Body of pancreas (tissue), 4 donors: ENCODE measurements at regions not wholly inside any gene's neighbourhood (a gene's known extent, or its start where the extent isn't known, plus 50 kb on each side); places are given as distances from the start of the nearest gene placed in this dataset.

Experiments
- ATAC-seq: fragments of 150-250 bp; one replicate; pipeline ENCODE4 v1.9.1; 2016
- DNase-seq, 4 donors: peaks; one replicate each; pipeline ENCODE4 v3.0.0-alpha.2; 2019
- H3K27ac ChIP-seq, 4 donors: fragments of 200-600 bp; sonication (generic); 1 replicate in 3 of 4; 2 replicates in 1 of 4; pipeline versions ENCODE4 v1.5.1 to v1.6.1; 2016 to 2019; ENCODE audit warnings: mild to moderate bottlenecking in 1 of 4, mixed read lengths in 1 of 4, moderate library complexity in 1 of 4
- H3K27me3 ChIP-seq, 2 donors: fragments of 200-600 bp; sonication (generic); one replicate each; pipeline ENCODE4 v1.6.0; 2016; ENCODE audit warnings: mild to moderate bottlenecking in 1 of 2
- H3K36me3 ChIP-seq, 2 donors: fragments of 200-600 bp; sonication (generic); replicated peaks in 1 of 2; 2 replicates each; pipeline ENCODE4 v1.5.1; 2016; ENCODE audit warnings: low read depth in 2 of 2; ENCODE audit not compliant: insufficient read depth in 1 of 2
- H3K4me1 ChIP-seq: fragments of 200-600 bp; sonication (generic); one replicate; pipeline ENCODE4 v1.6.0; 2016
- H3K4me3 ChIP-seq, 2 donors: fragments of 200-600 bp; sonication (generic); 1 replicate in 1 of 2; 2 replicates in 1 of 2; pipeline ENCODE4 v1.5.1; 2016 to 2019
- H3K9me3 ChIP-seq, 3 donors: fragments of 200-600 bp; sonication (generic); 1 replicate in 2 of 3; 2 replicates in 1 of 3; pipeline ENCODE4 v1.5.1; 2016
- CTCF ChIP-seq, 7 experiments: fragments of 450-650 bp in 4 of 7; fragments of 200-600 bp in 3 of 7; sonication (generic) in 3 of 7; IDR thresholded peaks; one replicate each; pipeline ENCODE4 v1.5.1; 2016 to 2019; ENCODE audit warnings: antibody characterized with exemption in 7 of 7
- POLR2A ChIP-seq, 3 donors: fragments of 450-650 bp; IDR thresholded peaks; one replicate each; pipeline ENCODE4 v1.6.1; 2016; ENCODE audit warnings: antibody characterized with exemption in 3 of 3, mild to moderate bottlenecking in 2 of 3
- WGBS, 2 donors: methylation state at CpG; one replicate each; pipeline ENCODE4 v1.1.5; 2017; 5-methylcytosine and 5-hydroxymethylcytosine counted together
- intact Hi-C: fragments of 100-400 bp; cut with DNase I; formaldehyde crosslinking; loops from one replicate; pipeline ENCODE4 v1.15.1; 2023

DNA sequence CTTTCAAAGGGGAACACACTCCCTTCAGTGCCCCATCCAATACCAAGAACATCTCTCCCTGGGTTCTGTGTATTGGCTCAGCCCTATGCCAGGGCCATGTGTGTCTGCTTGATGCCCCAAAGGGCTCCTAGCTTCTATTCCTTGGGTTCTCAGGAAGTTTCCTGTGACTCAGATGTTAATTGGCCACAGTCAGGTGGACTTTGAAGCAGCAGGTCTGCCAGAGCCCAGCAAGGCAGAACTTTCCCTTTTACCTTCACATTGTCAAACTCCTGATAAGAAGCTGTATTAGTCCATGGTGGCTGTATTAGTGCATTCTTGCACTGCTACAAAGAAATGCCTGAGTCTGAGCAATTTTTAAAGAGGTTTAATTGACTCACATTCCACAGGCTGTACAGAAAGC, 116.0 kb upstream of the PTPRT start:
- ATAC-seq (no peak), DNase-seq (no peak)
- intact Hi-C loops, result no loop called here
- Histone ChIP-seq H3K4me3 (no peak overlapping the region), H3K9me3 (no peaks in the 10 kb centered on the region), H3K4me1 (no peaks in the 10 kb centered on the region), H3K27me3 (no peaks in the 10 kb centered on the region), H3K36me3 (no peaks in the 10 kb centered on the region), H3K27ac (no peak overlapping the region)
- TF ChIP-seq CTCF (IDR thresholded peaks at IDR 0.05) (no peak), POLR2A (IDR thresholded peaks at IDR 0.05) (no peak)

DNA sequence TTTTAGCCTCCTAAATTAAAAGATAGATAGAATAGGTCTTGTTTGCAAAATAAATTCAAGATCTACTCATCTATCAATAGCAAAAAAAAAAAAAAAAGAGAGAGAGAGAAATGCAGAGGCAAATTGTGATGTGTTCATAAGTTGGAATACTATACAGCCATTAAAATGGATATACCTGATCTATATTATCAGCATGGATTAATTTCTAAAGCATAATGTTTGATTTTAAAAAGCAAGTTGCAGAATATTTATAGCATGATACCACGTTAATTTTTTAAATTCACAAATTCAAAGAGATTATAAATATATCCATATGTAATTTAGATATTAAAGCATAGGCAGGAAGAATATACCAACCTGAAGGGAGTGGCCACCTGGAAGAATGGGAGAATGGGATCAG, 114.9 kb upstream of the PTPRT start:
- ATAC-seq, result no peak
- TF ChIP-seq CTCF (IDR thresholded peaks at IDR 0.05) (no peak), POLR2A (IDR thresholded peaks at IDR 0.05) (no peak)

GRCh38 chr20:43302936-43303335, 113.2 kb upstream of the PTPRT start:
- Histone ChIP-seq H3K36me3 (no peaks in the 10 kb centered on the region), H3K27ac (no peak overlapping the region), H3K4me1 (no peaks in the 10 kb centered on the region), H3K27me3 (no peaks in the 10 kb centered on the region), H3K9me3 (no peaks in the 10 kb centered on the region), H3K4me3 (no peak overlapping the region)
- intact Hi-C loops, result no loop called here
- DNase-seq (no peak), ATAC-seq (no peak)
- no peak for TF ChIP-seq CTCF (IDR thresholded peaks at IDR 0.05)
- TF ChIP-seq POLR2A (IDR thresholded peaks at IDR 0.05), result no peak
- WGBS, 2 donors, result 63 to 68% methylated on average over 4 of the region's 4 CpGs

More for the DNA sequence above, 114.9 kb upstream of the PTPRT start:
- intact Hi-C loops, result no loop called here
- no peak overlapping the region for H3K27ac ChIP-seq
- no peaks in the 10 kb centered on the region for H3K36me3 ChIP-seq
- 69 to 78% methylated on average over 1 of the region's 1 CpG for WGBS, 2 donors
- no peak overlapping the region for H3K4me3 ChIP-seq
- no peaks in the 10 kb centered on the region for H3K4me1 ChIP-seq
- H3K27me3 ChIP-seq, result no peaks in the 10 kb centered on the region
- DNase-seq, result no peak
- no peaks in the 10 kb centered on the region for H3K9me3 ChIP-seq

DNA sequence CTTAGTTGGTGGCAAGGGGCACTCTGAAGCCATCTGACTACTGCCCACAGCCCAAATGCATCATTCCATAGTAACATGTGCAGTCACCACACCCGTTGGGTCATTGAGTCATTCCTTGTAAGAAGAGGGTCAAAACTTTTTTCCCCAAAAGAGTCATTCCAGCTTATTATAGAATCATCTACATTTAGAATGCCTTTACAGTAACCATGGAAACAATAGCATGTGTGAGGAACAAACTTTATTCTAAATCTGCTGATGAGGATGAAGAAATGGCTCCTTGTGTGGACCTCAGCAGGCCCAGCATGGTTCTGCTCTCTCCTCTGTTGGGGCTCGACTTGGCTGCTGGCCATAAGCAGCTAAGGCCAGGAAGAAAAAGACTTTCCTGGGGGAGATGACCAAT, 111.2 kb upstream of the PTPRT start:
- Histone ChIP-seq H3K27me3 (no peaks in the 10 kb centered on the region), H3K27ac (no peak overlapping the region), H3K4me3 (no peak overlapping the region), H3K36me3 (no peaks in the 10 kb centered on the region), H3K4me1 (no peaks in the 10 kb centered on the region), H3K9me3 (no peaks in the 10 kb centered on the region)
- DNase-seq (no peak), ATAC-seq (no peak)
- WGBS, 2 donors, result 36 to 42% methylated on average over 2 of the region's 2 CpGs
- TF ChIP-seq POLR2A (IDR thresholded peaks at IDR 0.05) (no peak), CTCF (IDR thresholded peaks at IDR 0.05) (no peak)
- intact Hi-C loops, result no loop called here

DNA sequence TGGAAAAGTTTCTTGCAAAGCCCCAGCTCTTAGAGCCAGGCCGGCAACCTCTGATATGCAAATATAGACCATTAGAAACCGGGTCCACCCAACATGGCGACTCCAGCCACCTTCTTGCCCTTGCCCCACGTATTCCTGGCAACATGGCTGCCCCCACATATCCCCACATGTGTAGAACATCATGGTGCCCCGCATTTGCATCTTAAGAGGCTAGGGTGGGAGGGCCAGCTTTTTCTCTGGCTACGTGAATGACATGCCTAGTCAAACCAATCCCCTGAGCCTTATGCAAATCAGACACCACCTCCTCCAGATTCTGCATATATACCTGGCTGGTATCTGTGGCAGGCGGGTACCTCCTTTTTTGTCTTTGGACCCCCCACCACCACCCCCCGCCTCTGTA, 106.1 kb upstream of the PTPRT start:
- H3K27me3 ChIP-seq, result no peaks in the 10 kb centered on the region
- WGBS, 2 donors, result 70 to 75% methylated on average over 8 of the region's 8 CpGs
- no peak for ATAC-seq

More for the DNA sequence above, 106.1 kb upstream of the PTPRT start:
- H3K9me3 ChIP-seq, result no peaks in the 10 kb centered on the region
- DNase-seq, result no peak
- H3K36me3 ChIP-seq, result no peaks in the 10 kb centered on the region
- H3K4me3 ChIP-seq, result no peak overlapping the region
- TF ChIP-seq POLR2A (IDR thresholded peaks at IDR 0.05) (no peak), CTCF (IDR thresholded peaks at IDR 0.05) (no peak)
- H3K4me1 ChIP-seq, result no peaks in the 10 kb centered on the region
- intact Hi-C loops, result no loop called here
- H3K27ac ChIP-seq, result no peak overlapping the region
